ENCODE measurements at regions not wholly inside any gene's neighbourhood (a gene's known extent, or its start where the extent isn't known, plus 50 kb on each side); places are given as distances from the start of the nearest gene placed in this dataset.

DNA sequence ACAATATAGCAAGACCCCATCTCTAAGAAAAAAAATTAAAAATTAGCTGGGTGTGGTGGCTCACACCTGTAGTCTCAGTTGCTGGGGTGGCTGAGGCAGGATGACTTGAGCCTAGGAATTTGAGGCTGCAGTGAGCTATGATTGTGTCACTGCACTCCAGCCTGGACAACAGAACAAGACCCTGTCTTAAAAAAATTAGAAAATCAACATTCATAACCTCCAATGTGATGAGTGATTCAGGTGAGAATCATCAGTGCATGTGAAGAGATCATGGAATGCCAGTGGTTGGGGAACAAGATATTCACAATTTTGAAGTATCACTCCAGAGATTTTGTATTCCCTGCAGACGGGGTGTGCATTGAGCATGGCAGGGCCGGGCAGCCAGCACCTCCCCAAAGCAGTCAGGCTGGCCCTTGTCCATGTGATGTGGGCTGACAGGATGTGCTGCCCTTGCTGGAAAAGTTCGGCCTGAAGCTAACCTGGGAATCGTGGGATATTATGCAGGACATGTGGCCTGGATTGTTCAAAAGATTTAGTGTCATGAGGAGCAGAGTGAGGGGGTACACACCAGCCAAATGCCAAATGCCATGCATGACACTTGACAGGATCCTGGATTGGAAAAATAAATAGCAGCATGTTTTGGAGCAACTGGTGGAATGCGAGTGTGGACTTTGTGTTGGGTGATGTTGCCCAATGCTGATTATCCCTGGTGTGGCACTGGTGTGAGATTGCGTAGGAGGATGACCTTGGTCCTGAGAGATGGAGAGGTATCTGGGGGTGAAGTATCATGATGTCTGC is 189.0 kb downstream of the RGS3 start:
- TF ChIP-seq, protein P1, sequence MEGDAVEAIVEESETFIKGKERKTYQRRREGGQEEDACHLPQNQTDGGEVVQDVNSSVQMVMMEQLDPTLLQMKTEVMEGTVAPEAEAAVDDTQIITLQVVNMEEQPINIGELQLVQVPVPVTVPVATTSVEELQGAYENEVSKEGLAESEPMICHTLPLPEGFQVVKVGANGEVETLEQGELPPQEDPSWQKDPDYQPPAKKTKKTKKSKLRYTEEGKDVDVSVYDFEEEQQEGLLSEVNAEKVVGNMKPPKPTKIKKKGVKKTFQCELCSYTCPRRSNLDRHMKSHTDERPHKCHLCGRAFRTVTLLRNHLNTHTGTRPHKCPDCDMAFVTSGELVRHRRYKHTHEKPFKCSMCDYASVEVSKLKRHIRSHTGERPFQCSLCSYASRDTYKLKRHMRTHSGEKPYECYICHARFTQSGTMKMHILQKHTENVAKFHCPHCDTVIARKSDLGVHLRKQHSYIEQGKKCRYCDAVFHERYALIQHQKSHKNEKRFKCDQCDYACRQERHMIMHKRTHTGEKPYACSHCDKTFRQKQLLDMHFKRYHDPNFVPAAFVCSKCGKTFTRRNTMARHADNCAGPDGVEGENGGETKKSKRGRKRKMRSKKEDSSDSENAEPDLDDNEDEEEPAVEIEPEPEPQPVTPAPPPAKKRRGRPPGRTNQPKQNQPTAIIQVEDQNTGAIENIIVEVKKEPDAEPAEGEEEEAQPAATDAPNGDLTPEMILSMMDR (tag by site-specific recombination; IDR thresholded peaks at IDR 0.05), result no peak
- no peak for TF ChIP-seq ZNF366 (tag by site-specific recombination; conservative IDR thresholded peaks at IDR 0.05)
